Keratinocyte (primary cell): ENCODE measurements at regions not wholly inside any gene's neighbourhood (a gene's known extent, or its start where the extent isn't known, plus 50 kb on each side); places are given as distances from the start of the nearest gene placed in this dataset.

Experiments
- DNase-seq: peaks from one replicate; pipeline ENCODE4 v3.0.0-alpha.2; 2011; ENCODE audit warnings: low read depth, missing footprints, low spot score
- FAIRE-seq: peaks from 2 replicates; lab custom pipeline; 2011; peaks lifted over from hg19 to GRCh38; lab: Jason Lieb, UNC
- H2AFZ ChIP-seq: 2 replicates; pipeline ENCODE4 v1.6.0; 2012; ENCODE audit warnings: low read length, control low read depth, inconsistent platforms; ENCODE audit not compliant: control insufficient read depth
- H3K27ac ChIP-seq: 2 replicates; pipeline ENCODE4 v1.5.1; 2011; ENCODE audit warnings: low read length; ENCODE audit not compliant: control insufficient read depth, insufficient read depth
- H3K27me3 ChIP-seq: 3 replicates; pipeline ENCODE4 v1.6.0; 2011; ENCODE audit warnings: low read length; ENCODE audit not compliant: control insufficient read depth, insufficient read depth; ENCODE audit errors: extremely low read depth
- H3K36me3 ChIP-seq, 2 experiments: 2 replicates in 1 of 2; 3 replicates in 1 of 2; pipeline ENCODE4 v1.5.1; 2011; ENCODE audit warnings: low read length in 2 of 2, mild to moderate bottlenecking in 1 of 2; ENCODE audit not compliant: control insufficient read depth in 2 of 2, insufficient read depth in 2 of 2; ENCODE audit errors: extremely low read depth in 1 of 2
- H3K4me1 ChIP-seq: 3 replicates; pipeline ENCODE4 v1.5.1; 2011; ENCODE audit warnings: low read length; ENCODE audit not compliant: control insufficient read depth, insufficient read depth; ENCODE audit errors: extremely low read depth
- H3K4me2 ChIP-seq: 3 replicates; pipeline ENCODE4 v1.6.0; 2011; ENCODE audit warnings: low read depth, low read length; ENCODE audit not compliant: control insufficient read depth, insufficient read depth; ENCODE audit errors: extremely low read depth
- H3K4me3 ChIP-seq, 3 experiments: fragments of 200-600 bp in 1 of 3; sonication (generic) in 1 of 3; 2 replicates in 2 of 3; 3 replicates in 1 of 3; pipeline ENCODE4 v1.5.1; 2011 to 2016; ENCODE audit warnings: low read length in 3 of 3, mild to moderate bottlenecking in 3 of 3, control low read depth in 2 of 3, inconsistent platforms in 1 of 3, low read depth in 1 of 3, mixed read lengths in 1 of 3, mixed run types in 1 of 3, moderate library complexity in 1 of 3; ENCODE audit not compliant: control insufficient read depth in 2 of 3, insufficient read depth in 2 of 3; ENCODE audit errors: extremely low read depth in 1 of 3
- H3K79me2 ChIP-seq: 2 replicates; pipeline ENCODE4 v1.6.0; 2012; ENCODE audit warnings: low read length; ENCODE audit not compliant: control insufficient read depth, insufficient read depth
- H3K9ac ChIP-seq: 3 replicates; pipeline ENCODE4 v1.6.0; 2011; ENCODE audit warnings: low read length; ENCODE audit not compliant: control insufficient read depth, insufficient read depth; ENCODE audit errors: extremely low read depth
- H3K9me1 ChIP-seq: 3 replicates; pipeline ENCODE4 v1.6.0; 2011; ENCODE audit warnings: low read length; ENCODE audit not compliant: control insufficient read depth, insufficient read depth; ENCODE audit errors: extremely low read depth
- H3K9me3 ChIP-seq: 2 replicates; pipeline ENCODE4 v1.5.1; 2012; ENCODE audit warnings: low read depth, low read length; ENCODE audit not compliant: control insufficient read depth
- H4K20me1 ChIP-seq: 3 replicates; pipeline ENCODE4 v1.6.0; 2011; ENCODE audit warnings: low read length; ENCODE audit not compliant: control insufficient read depth, insufficient read depth; ENCODE audit errors: extremely low read depth
- EZH2 ChIP-seq: IDR thresholded peaks from one replicate; pipeline ENCODE4 v1.6.1; 2012; ENCODE audit warnings: inconsistent platforms, mild to moderate bottlenecking, low read length, moderate library complexity
- dilution Hi-C: fragments of 300-500 bp; cut with MboI; formaldehyde crosslinking; loops from one replicate; pipeline ENCODE4 v1.7.0; 2020; ENCODE audit warnings: low sequenced_read_pairs; ENCODE audit not compliant: extremely low pct_ligation_motif_present
- TF ChIP-seq, protein P1 (sequence below), 3 experiments: IDR thresholded peaks in 1 of 3; conservative IDR thresholded peaks in 1 of 3; optimal IDR thresholded peaks in 1 of 3; 2 replicates in 2 of 3; 3 replicates in 1 of 3; pipeline versions ENCODE3 to v1.5.1; 2011; ENCODE audit warnings: low read length in 3 of 3, mild to moderate bottlenecking in 3 of 3, moderate library complexity in 2 of 3, control low read depth in 1 of 3, inconsistent platforms in 1 of 3; ENCODE audit not compliant: insufficient read depth in 2 of 3; ENCODE audit errors: extremely low read depth in 1 of 3

DNA sequence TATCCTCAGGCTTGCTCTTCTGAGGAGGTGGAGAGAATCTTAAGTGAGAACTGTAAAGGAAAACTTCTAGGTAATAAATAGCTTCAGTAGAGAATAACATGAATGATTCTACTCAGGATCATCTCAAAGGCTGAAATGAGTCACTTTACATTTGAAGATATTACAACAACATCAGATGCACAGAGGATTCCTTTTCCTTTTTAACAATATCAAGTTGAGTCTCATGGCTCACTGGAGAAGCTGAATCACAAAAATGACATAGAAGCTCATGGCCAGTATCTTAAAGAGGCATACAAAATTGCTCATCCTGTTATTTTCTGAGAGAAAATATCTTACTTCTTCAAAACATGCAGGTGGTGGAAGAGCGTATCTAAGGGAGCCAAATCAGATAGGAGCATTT lies 72.5 kb upstream of the EMCN start:
- no peaks in the 10 kb centered on the region for H3K36me3 ChIP-seq
- no peak overlapping the region for H3K4me3 ChIP-seq
- H3K9me1 ChIP-seq: no peaks in the 10 kb centered on the region
- FAIRE-seq (no peak), DNase-seq (no peak)
- H3K9ac ChIP-seq: no peak overlapping the region
- dilution Hi-C loops: no loop called here
- no peak overlapping the region for H3K4me2 ChIP-seq
- no peaks in the 10 kb centered on the region for H3K79me2 ChIP-seq
- TF ChIP-seq, protein P1, sequence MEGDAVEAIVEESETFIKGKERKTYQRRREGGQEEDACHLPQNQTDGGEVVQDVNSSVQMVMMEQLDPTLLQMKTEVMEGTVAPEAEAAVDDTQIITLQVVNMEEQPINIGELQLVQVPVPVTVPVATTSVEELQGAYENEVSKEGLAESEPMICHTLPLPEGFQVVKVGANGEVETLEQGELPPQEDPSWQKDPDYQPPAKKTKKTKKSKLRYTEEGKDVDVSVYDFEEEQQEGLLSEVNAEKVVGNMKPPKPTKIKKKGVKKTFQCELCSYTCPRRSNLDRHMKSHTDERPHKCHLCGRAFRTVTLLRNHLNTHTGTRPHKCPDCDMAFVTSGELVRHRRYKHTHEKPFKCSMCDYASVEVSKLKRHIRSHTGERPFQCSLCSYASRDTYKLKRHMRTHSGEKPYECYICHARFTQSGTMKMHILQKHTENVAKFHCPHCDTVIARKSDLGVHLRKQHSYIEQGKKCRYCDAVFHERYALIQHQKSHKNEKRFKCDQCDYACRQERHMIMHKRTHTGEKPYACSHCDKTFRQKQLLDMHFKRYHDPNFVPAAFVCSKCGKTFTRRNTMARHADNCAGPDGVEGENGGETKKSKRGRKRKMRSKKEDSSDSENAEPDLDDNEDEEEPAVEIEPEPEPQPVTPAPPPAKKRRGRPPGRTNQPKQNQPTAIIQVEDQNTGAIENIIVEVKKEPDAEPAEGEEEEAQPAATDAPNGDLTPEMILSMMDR (optimal IDR thresholded peaks at IDR 0.05 in 1 of 3, IDR thresholded peaks at IDR 0.05 in 1 of 3, conservative IDR thresholded peaks at IDR 0.05 in 1 of 3; ENCODE audit: extremely low read depth in 1 of 3, insufficient read depth in 2 of 3, low read length in 3 of 3): no peak
- no peak for TF ChIP-seq EZH2
- no peak overlapping the region for H2AFZ ChIP-seq
- no peaks in the 10 kb centered on the region for H3K4me1 ChIP-seq
- H3K27ac ChIP-seq: no peak overlapping the region
- H3K27me3 ChIP-seq: no peaks in the 10 kb centered on the region
- H4K20me1 ChIP-seq: no peaks in the 10 kb centered on the region
- H3K9me3 ChIP-seq: no peaks in the 10 kb centered on the region

DNA sequence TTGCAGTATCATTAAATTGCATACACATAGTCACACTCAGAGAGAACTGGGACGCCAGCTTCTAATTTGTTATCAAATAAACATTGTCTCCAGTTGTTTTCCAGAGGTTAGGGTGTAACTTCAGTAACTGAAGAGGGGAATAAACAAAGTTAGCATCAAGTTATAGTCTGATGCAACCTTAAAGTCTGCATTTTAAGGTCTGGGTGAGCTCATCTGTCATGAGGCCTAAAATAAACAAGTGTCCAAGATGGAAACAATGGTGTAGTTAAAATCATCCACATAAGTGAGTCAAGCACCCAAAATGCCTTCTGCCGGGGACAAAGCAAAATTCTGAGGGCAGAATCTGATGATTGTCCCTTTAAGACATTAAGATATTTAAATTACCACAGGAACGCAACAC lies 70.3 kb upstream of the EMCN start:
- H3K9ac ChIP-seq: no peak overlapping the region
- TF ChIP-seq, protein P1 (optimal IDR thresholded peaks at IDR 0.05 in 1 of 3, IDR thresholded peaks at IDR 0.05 in 1 of 3, conservative IDR thresholded peaks at IDR 0.05 in 1 of 3; ENCODE audit: extremely low read depth in 1 of 3, insufficient read depth in 2 of 3, low read length in 3 of 3): no peak
- no peak for TF ChIP-seq EZH2
- dilution Hi-C loops: no loop called here
- no peak overlapping the region for H3K4me3 ChIP-seq
- no peak overlapping the region for H2AFZ ChIP-seq
- no peak overlapping the region for H3K4me2 ChIP-seq
- no peaks in the 10 kb centered on the region for H3K9me3 ChIP-seq
- H4K20me1 ChIP-seq: no peaks in the 10 kb centered on the region
- no peaks in the 10 kb centered on the region for H3K27me3 ChIP-seq
- no peaks in the 10 kb centered on the region for H3K4me1 ChIP-seq
- H3K9me1 ChIP-seq: no peaks in the 10 kb centered on the region
- no peak overlapping the region for H3K27ac ChIP-seq
- FAIRE-seq: no peak
- no peaks in the 10 kb centered on the region for H3K79me2 ChIP-seq
- DNase-seq: no peak
- no peaks in the 10 kb centered on the region for H3K36me3 ChIP-seq
